ENCODE measurements at regions not wholly inside any gene's neighbourhood (a gene's known extent, or its start where the extent isn't known, plus 50 kb on each side); places are given as distances from the start of the nearest gene placed in this dataset.

GRCh38 chr3:76063811-76064210 is 278.5 kb upstream of the ZNF717 start:
- TF ChIP-seq CTCF (conservative IDR thresholded peaks at IDR 0.05; ENCODE audit: low read length): no peak
- DNase-seq (ENCODE audit: low read depth): no peak
- H3K4me3 ChIP-seq (ENCODE audit: low read length): no peak overlapping the region

- DNase-seq (ENCODE audit: low read depth): no peak
- no peak overlapping the region for H3K4me3 ChIP-seq (ENCODE audit: low read length)
- no peak for TF ChIP-seq CTCF (conservative IDR thresholded peaks at IDR 0.05; ENCODE audit: low read length)
These were observed 280.6 kb upstream of the ZNF717 start for GRCh38 chr3:76065964-76066363.

- H3K4me3 ChIP-seq (ENCODE audit: low read length): no peak overlapping the region
- TF ChIP-seq CTCF (conservative IDR thresholded peaks at IDR 0.05; ENCODE audit: low read length): no peak
- no peak for DNase-seq (ENCODE audit: low read depth)
These were observed 292.8 kb upstream of the ZNF717 start for GRCh38 chr3:76078101-76078500.

GRCh38 chr3:76083992-76084391 is 298.6 kb upstream of the ZNF717 start:
- no peak overlapping the region for H3K4me3 ChIP-seq (ENCODE audit: low read length)
- DNase-seq (ENCODE audit: low read depth): peak; percentile 33
- TF ChIP-seq CTCF (conservative IDR thresholded peaks at IDR 0.05; ENCODE audit: low read length): no peak

GRCh38 chr3:76096036-76096435 is 310.7 kb upstream of the ZNF717 start:
- DNase-seq (ENCODE audit: low read depth): no peak
- TF ChIP-seq CTCF (conservative IDR thresholded peaks at IDR 0.05; ENCODE audit: low read length): no peak
- no peak overlapping the region for H3K4me3 ChIP-seq (ENCODE audit: low read length)

GRCh38 chr3:76096836-76097588 is 311.7 kb upstream of the ZNF717 start:
- no peak for TF ChIP-seq CTCF (conservative IDR thresholded peaks at IDR 0.05; ENCODE audit: low read length)
- H3K4me3 ChIP-seq (ENCODE audit: low read length): no peak overlapping the region
- DNase-seq (ENCODE audit: low read depth): no peak

GRCh38 chr3:76097589-76097969 is 312.2 kb upstream of the ZNF717 start:
- no peak for DNase-seq (ENCODE audit: low read depth)
- no peak for TF ChIP-seq CTCF (conservative IDR thresholded peaks at IDR 0.05; ENCODE audit: low read length)

More at GRCh38 chr3:76097589-76097969, 312.2 kb upstream of the ZNF717 start:
- H3K4me3 ChIP-seq (ENCODE audit: low read length): no peak overlapping the region

Measured in AG10803 (cell line).